Sciatic nerve (tissue), 2 donors: ENCODE measurements at regions not wholly inside any gene's neighbourhood (a gene's known extent, or its start where the extent isn't known, plus 50 kb on each side); places are given as distances from the start of the nearest gene placed in this dataset.

Experiments used
- ATAC-seq: fragments of 200-7000 bp; cut with Tn5 transposase; one replicate; pipeline ENCODE4 v1.9.1; 2020; ENCODE audit warnings: mild to moderate bottlenecking, moderate library complexity
- DNase-seq: peaks from one replicate; pipeline ENCODE4 v3.0.0-alpha.2; 2020; ENCODE audit warnings: low spot score
- intact Hi-C: fragments of 100-400 bp; cut with DNase I; formaldehyde crosslinking; loops from one replicate; pipeline ENCODE4 v1.14.2; 2022
- donor health status: DM: no; HTN: no; CAD: no.
- donor health status: DM: no; HTN: no; CAD: no.

GRCh38 chr2:18503376-18504228 is 56.9 kb downstream of the RDH14 start:
- ATAC-seq (no peak), DNase-seq (no peak)
- intact Hi-C loops, result no loop called here

GRCh38 chr2:18502142-18502541 is 58.3 kb downstream of the RDH14 start:
- intact Hi-C loops, result no loop called here
- DNase-seq (no peak), ATAC-seq (no peak)

- ATAC-seq (no peak), DNase-seq (no peak)
- intact Hi-C loops, result no loop called here
These were observed 58.7 kb downstream of the RDH14 start for GRCh38 chr2:18501729-18502128.

- intact Hi-C loops, result no loop called here
- ATAC-seq (no peak), DNase-seq (no peak)
These were observed 59.3 kb downstream of the RDH14 start for GRCh38 chr2:18501156-18501555.

GRCh38 chr2:18500333-18500732 is 60.1 kb downstream of the RDH14 start:
- no peak for DNase-seq
- no peak for ATAC-seq
- intact Hi-C loops, result no loop called here

- DNase-seq, result no peak
- intact Hi-C loops, result no loop called here
- ATAC-seq, result no peak
These were observed 61.9 kb downstream of the RDH14 start for GRCh38 chr2:18498531-18498930.

- intact Hi-C loops, result no loop called here
- DNase-seq (no peak), ATAC-seq (no peak)
These were observed 63.9 kb downstream of the RDH14 start for GRCh38 chr2:18496516-18496915.

- DNase-seq (no peak), ATAC-seq (no peak)
- intact Hi-C loops, result no loop called here
These were observed 65.4 kb downstream of the RDH14 start for GRCh38 chr2:18495058-18495457.

GRCh38 chr2:18492721-18493120 is 67.7 kb downstream of the RDH14 start:
- ATAC-seq (no peak), DNase-seq (no peak)
- intact Hi-C loops, result no loop called here

GRCh38 chr2:18491577-18491976 is 68.9 kb downstream of the RDH14 start:
- DNase-seq (no peak), ATAC-seq (peak; percentile 34)
- intact Hi-C loops, result no loop called here

GRCh38 chr2:18490901-18491300 is 69.6 kb downstream of the RDH14 start:
- intact Hi-C loops, result no loop called here
- no peak for DNase-seq

GRCh38 chr2:18487106-18487913 is 73.1 kb downstream of the RDH14 start:
- intact Hi-C loops, result no loop called here
- ATAC-seq, result no peak
- DNase-seq, result no peak

More at GRCh38 chr2:18490901-18491300, 69.6 kb downstream of the RDH14 start:
- ATAC-seq, result no peak

GRCh38 chr2:18484625-18485024 is 75.8 kb downstream of the RDH14 start:
- intact Hi-C loops, result no loop called here
- no peak for DNase-seq
- no peak for ATAC-seq

- DNase-seq, result no peak
- peak; percentile 43 for ATAC-seq
- intact Hi-C loops, result no loop called here
These were observed 76.6 kb downstream of the RDH14 start for GRCh38 chr2:18483896-18484295.

- DNase-seq, result no peak
- intact Hi-C loops, result no loop called here
- ATAC-seq, result no peak
These were observed 77.8 kb downstream of the RDH14 start for GRCh38 chr2:18482666-18483065.

GRCh38 chr2:18479947-18480369 is 80.5 kb downstream of the RDH14 start:
- ATAC-seq, result peak; percentile 83
- intact Hi-C loops, result no loop called here
- DNase-seq, result no peak

- DNase-seq (no peak), ATAC-seq (no peak)
- intact Hi-C loops, result no loop called here
These were observed 83.2 kb downstream of the RDH14 start for GRCh38 chr2:18477293-18477692.

GRCh38 chr2:18476484-18476883 is 84.0 kb downstream of the RDH14 start:
- intact Hi-C loops, result no loop called here
- no peak for ATAC-seq
- DNase-seq, result no peak

- ATAC-seq, result no peak
- intact Hi-C loops, result no loop called here
- no peak for DNase-seq
These were observed 84.6 kb downstream of the RDH14 start for GRCh38 chr2:18475884-18476283.

GRCh38 chr2:18474700-18475099 is 85.8 kb downstream of the RDH14 start:
- ATAC-seq, result peak; percentile 63
- intact Hi-C loops, result no loop called here
- no peak for DNase-seq
